ENCODE measurements at regions not wholly inside any gene's neighbourhood (a gene's known extent, or its start where the extent isn't known, plus 50 kb on each side); places are given as distances from the start of the nearest gene placed in this dataset.

GRCh38 chr12:19624491-19624890 is 185.2 kb downstream of the AEBP2 start:
- TF ChIP-seq POLR2A (IDR thresholded peaks at IDR 0.05) (no peak), CTCF (IDR thresholded peaks at IDR 0.05) (no peak)

Data from Peyer's patch (tissue), 4 donors.